HepG2 (cell line): ENCODE measurements at regions not wholly inside any gene's neighbourhood (a gene's known extent, or its start where the extent isn't known, plus 50 kb on each side); places are given as distances from the start of the nearest gene placed in this dataset.

Experiments
- ATAC-seq: fragments of 200-7000 bp; cut with Tn5 transposase; 3 replicates; pipeline ENCODE4 v1.9.1; 2020; ENCODE audit warnings: mild to moderate bottlenecking, moderate library complexity
- BruUV-seq: library from RNA; stranded (reverse); fragments of 400-500 nt; replicated peaks from 2 replicates; lab custom pipeline; 2021; lab: Mats Ljungman, UMichigan
- CTCF ChIA-PET: fragments of 300-600 bp; formaldehyde crosslinking; extraction: SDS; loops from one replicate; lab custom pipeline; 2021; ENCODE audit warnings: low total read pairs, inconsistent platforms, low intra/inter-chr PET ratio; lab: Yijun Ruan, JAX
- POLR2A ChIA-PET: fragments of 350-600 bp; sonication (Branson Sonifier 250); formaldehyde crosslinking; loops from one replicate; lab custom pipeline; 2020; ENCODE audit warnings: antibody characterized with exemption, inconsistent platforms; lab: Yijun Ruan, JAX
- DNase-seq: peaks from one replicate; pipeline ENCODE4 v3.0.0-alpha.2; 2015; ENCODE audit warnings: low spot score
- FAIRE-seq: peaks from 3 replicates; lab custom pipeline; 2011; peaks lifted over from hg19 to GRCh38; lab: Jason Lieb, UNC
- H2AFZ ChIP-seq: one replicate; pipeline ENCODE4 v1.6.1; 2011; ENCODE audit warnings: low read length, inconsistent platforms
- H3K27ac ChIP-seq: fragments of 300-600 bp; 3 replicates; pipeline ENCODE4 v1.8.0; 2011; ENCODE audit warnings: mixed run types, mild to moderate bottlenecking, mixed read lengths, low read length, inconsistent platforms; ENCODE audit not compliant: insufficient read depth; ENCODE audit errors: extremely low read length
- H3K27me3 ChIP-seq, 2 experiments: fragments of 200-600 bp in 1 of 2; 2 replicates in 1 of 2; 3 replicates in 1 of 2; pipeline versions ENCODE4 v1.6.0 to v1.8.0; 2011; ENCODE audit warnings: low read length in 2 of 2, mild to moderate bottlenecking in 2 of 2, moderate library complexity in 2 of 2, inconsistent platforms in 1 of 2; ENCODE audit not compliant: insufficient read depth in 2 of 2, control insufficient read depth in 1 of 2
- H3K36me3 ChIP-seq, 2 experiments: fragments of 200-600 bp in 1 of 2; replicated peaks in 1 of 2; 2 replicates in 1 of 2; 3 replicates in 1 of 2; pipeline versions ENCODE4 v1.5.1 to v1.8.0; 2011; ENCODE audit warnings: low read length in 2 of 2, inconsistent platforms in 1 of 2; ENCODE audit not compliant: insufficient read depth in 2 of 2, control insufficient read depth in 1 of 2
- H3K4me1 ChIP-seq: 2 replicates; pipeline ENCODE4 v1.5.1; 2012; ENCODE audit warnings: low read length, inconsistent platforms; ENCODE audit not compliant: insufficient read depth
- H3K4me2 ChIP-seq: 2 replicates; pipeline ENCODE4 v1.6.0; 2011; ENCODE audit warnings: low read depth, low read length, inconsistent platforms
- H3K4me3 ChIP-seq, 3 experiments: fragments of 200-600 bp in 1 of 3; sonication (generic), shearing (Covaris generic) in 1 of 3; replicated peaks in 1 of 3; 2 replicates each; pipeline ENCODE4 v1.5.1; 2011 to 2016; ENCODE audit warnings: low read length in 3 of 3, inconsistent platforms in 2 of 3, low read depth in 2 of 3, mild to moderate bottlenecking in 2 of 3, control low read depth in 1 of 3, mixed read lengths in 1 of 3; ENCODE audit not compliant: insufficient read depth in 1 of 3
- H3K79me2 ChIP-seq: one replicate; pipeline ENCODE4 v1.6.1; 2011; ENCODE audit warnings: low read length, inconsistent platforms; ENCODE audit not compliant: insufficient read depth
- H3K9ac ChIP-seq: 2 replicates; pipeline ENCODE4 v1.6.0; 2011; ENCODE audit warnings: mild to moderate bottlenecking, low read depth, low read length, inconsistent platforms; ENCODE audit not compliant: insufficient read depth
- H3K9me3 ChIP-seq: 2 replicates; pipeline ENCODE4 v1.5.1; 2012; ENCODE audit warnings: mild to moderate bottlenecking, low read length
- H4K20me1 ChIP-seq: 2 replicates; pipeline ENCODE4 v1.6.0; 2011; ENCODE audit warnings: inconsistent platforms, mild to moderate bottlenecking, low read length, moderate library complexity; ENCODE audit not compliant: insufficient read depth
- MAFG ChIP-seq: sonication (generic); formaldehyde crosslinking; IDR thresholded peaks from 2 replicates; pipeline ENCODE4 v1.5.1; 2020; ENCODE audit warnings: mild to moderate bottlenecking, missing genetic modification reagents
- NR2F6 ChIP-seq, 2 experiments: IDR thresholded peaks; 2 replicates each; pipeline ENCODE4 v1.6.1; 2016; ENCODE audit warnings: antibody characterized with exemption in 1 of 2, mild to moderate bottlenecking in 1 of 2
- NRL ChIP-seq: sonication (generic); formaldehyde crosslinking; IDR thresholded peaks from 2 replicates; pipeline ENCODE4 v1.5.0; 2020; ENCODE audit warnings: missing genetic modification reagents, mild to moderate bottlenecking, moderate library complexity, borderline replicate concordance
- PAF1 ChIP-seq: IDR thresholded peaks from 2 replicates; pipeline ENCODE4 v1.6.1; 2016; ENCODE audit warnings: missing genetic modification reagents, missing compliant biosample characterization
- PHB2 ChIP-seq: fragments of 450-650 bp; IDR thresholded peaks from 2 replicates; pipeline ENCODE4 v1.6.1; 2018; ENCODE audit not compliant: partially characterized antibody
- POLR2G ChIP-seq: fragments of 200-400 bp; formaldehyde crosslinking; IDR thresholded peaks from 2 replicates; pipeline ENCODE4 v1.6.1; 2018; ENCODE audit warnings: mild to moderate bottlenecking, low read depth, low read length, moderate library complexity
- SP4 ChIP-seq: sonication (generic); formaldehyde crosslinking; IDR thresholded peaks from 2 replicates; pipeline ENCODE4 v1.8.1; 2023; ENCODE audit warnings: mild to moderate bottlenecking, missing genetic modification reagents
- ZGPAT ChIP-seq: IDR thresholded peaks from 2 replicates; pipeline ENCODE4 v1.6.1; 2016; ENCODE audit warnings: mild to moderate bottlenecking
- ZNF17 ChIP-seq: sonication (generic); formaldehyde crosslinking; IDR thresholded peaks from 2 replicates; pipeline ENCODE4 v1.5.0; 2020; ENCODE audit warnings: mild to moderate bottlenecking, missing genetic modification reagents
- ZNF24 ChIP-seq: fragments of 450-650 bp; IDR thresholded peaks from 2 replicates; pipeline ENCODE4 v1.6.1; 2017; ENCODE audit warnings: antibody characterized with exemption, mild to moderate bottlenecking
- ZNF333 ChIP-seq: sonication (generic); formaldehyde crosslinking; IDR thresholded peaks from 2 replicates; pipeline ENCODE4 v1.4.0; 2020; ENCODE audit warnings: mild to moderate bottlenecking, missing genetic modification reagents, borderline replicate concordance
- ZNF362 ChIP-seq: sonication (generic); formaldehyde crosslinking; IDR thresholded peaks from 2 replicates; pipeline ENCODE4 v1.4.0; 2020; ENCODE audit warnings: missing genetic modification reagents, mild to moderate bottlenecking, borderline replicate concordance
- ZNF446 ChIP-seq: sonication (generic); formaldehyde crosslinking; IDR thresholded peaks from 2 replicates; pipeline ENCODE4 v1.5.0; 2020; ENCODE audit warnings: mild to moderate bottlenecking, missing genetic modification reagents
- ZNF792 ChIP-seq: IDR thresholded peaks from 2 replicates; pipeline ENCODE4 v1.6.1; 2016
- ZSCAN21 ChIP-seq: sonication (generic); formaldehyde crosslinking; IDR thresholded peaks from 2 replicates; pipeline ENCODE4 v1.8.0; 2022; ENCODE audit warnings: mild to moderate bottlenecking, missing genetic modification reagents, moderate library complexity, borderline replicate concordance
- WGBS: methylation state at CpG from one replicate; pipeline ENCODE4 v1.1.6; 2017; ENCODE audit warnings: low lambda C conversion rate; 5-methylcytosine and 5-hydroxymethylcytosine counted together
- in situ Hi-C: cut with HindIII; loops from 2 replicates; pipeline ENCODE4 v1.10.0; 2017; ENCODE audit warnings: low pct_unique_long_range_greater_than_20kb; ENCODE audit not compliant: extremely low pct_ligation_motif_present
- intact Hi-C: fragments of 100-400 bp; cut with micrococcal nuclease; formaldehyde crosslinking; loops from one replicate; pipeline ENCODE4 v1.10.0; 2022; ENCODE audit not compliant: unreplicated experiment
- TF ChIP-seq, protein P1 (sequence below): sonication (generic); formaldehyde crosslinking; IDR thresholded peaks from 2 replicates; pipeline ENCODE4 v1.5.0; 2020; ENCODE audit warnings: mild to moderate bottlenecking, low read depth, missing genetic modification reagents, borderline replicate concordance
- TF ChIP-seq, protein P2 (sequence below): sonication (generic); formaldehyde crosslinking; IDR thresholded peaks from 2 replicates; pipeline ENCODE4 v1.4.0; 2020; ENCODE audit warnings: missing genetic modification reagents

DNA sequence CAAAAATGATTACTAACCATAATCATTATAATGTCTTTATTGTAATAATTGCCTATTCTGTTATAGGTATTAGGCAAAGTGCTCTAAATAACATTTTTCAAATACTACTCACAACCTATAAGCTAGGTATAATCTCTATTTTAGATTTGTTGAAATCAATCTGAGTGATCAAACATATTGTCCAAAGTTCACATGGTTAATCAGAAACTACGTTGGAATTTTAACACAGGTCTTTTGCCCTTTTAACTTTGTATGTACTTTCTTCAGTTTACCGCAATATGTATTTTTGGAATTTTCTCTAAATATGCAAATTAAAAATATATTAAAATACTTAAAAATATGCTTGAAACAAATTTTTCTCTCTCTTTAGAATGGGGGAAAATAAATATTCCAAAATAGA is 1563.2 kb downstream of the KCNT2 start:
- DNase-seq (no peak), FAIRE-seq (no peak), ATAC-seq (no peak)
- ChIA-PET CTCF (no interaction called here), POLR2A (no interaction called here)
- Histone ChIP-seq H3K9ac (no peak overlapping the region), H3K4me1 (no peaks in the 10 kb centered on the region), H3K9me3 (no peaks in the 10 kb centered on the region), H3K36me3 (no peaks in the 10 kb centered on the region), H4K20me1 (no peaks in the 10 kb centered on the region), H3K27ac (no peak overlapping the region), H3K4me3 (no peak overlapping the region), H3K79me2 (no peaks in the 10 kb centered on the region), H3K27me3 (no peaks in the 10 kb centered on the region), H2AFZ (no peak overlapping the region), H3K4me2 (no peak overlapping the region)
- no TSS peak for BruUV-seq
- in situ Hi-C loops (no loop called here), intact Hi-C loops (no loop called here)
- TF ChIP-seq NRL (CRISPR knock-in tag) (no peak), SP4 (CRISPR knock-in tag) (no peak), PHB2 (no peak), ZNF792 (CRISPR knock-in tag) (no peak), ZNF24 (no peak), NR2F6 (IDR thresholded peaks at IDR 0.05) (no peak), NR2F6 (CRISPR knock-in tag; IDR thresholded peaks at IDR 0.05) (no peak), ZGPAT (CRISPR knock-in tag) (no peak), POLR2G (no peak), ZNF333 (no peak), PAF1 (CRISPR knock-in tag) (no peak), ZNF17 (CRISPR knock-in tag) (no peak), ZNF362 (CRISPR knock-in tag) (no peak), ZNF446 (no peak), MAFG (CRISPR knock-in tag) (no peak), ZSCAN21 (no peak)
- TF ChIP-seq, protein P1, sequence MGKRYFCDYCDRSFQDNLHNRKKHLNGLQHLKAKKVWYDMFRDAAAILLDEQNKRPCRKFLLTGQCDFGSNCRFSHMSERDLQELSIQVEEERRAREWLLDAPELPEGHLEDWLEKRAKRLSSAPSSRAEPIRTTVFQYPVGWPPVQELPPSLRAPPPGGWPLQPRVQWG (CRISPR knock-in tag), result no peak
- TF ChIP-seq, protein P2, sequence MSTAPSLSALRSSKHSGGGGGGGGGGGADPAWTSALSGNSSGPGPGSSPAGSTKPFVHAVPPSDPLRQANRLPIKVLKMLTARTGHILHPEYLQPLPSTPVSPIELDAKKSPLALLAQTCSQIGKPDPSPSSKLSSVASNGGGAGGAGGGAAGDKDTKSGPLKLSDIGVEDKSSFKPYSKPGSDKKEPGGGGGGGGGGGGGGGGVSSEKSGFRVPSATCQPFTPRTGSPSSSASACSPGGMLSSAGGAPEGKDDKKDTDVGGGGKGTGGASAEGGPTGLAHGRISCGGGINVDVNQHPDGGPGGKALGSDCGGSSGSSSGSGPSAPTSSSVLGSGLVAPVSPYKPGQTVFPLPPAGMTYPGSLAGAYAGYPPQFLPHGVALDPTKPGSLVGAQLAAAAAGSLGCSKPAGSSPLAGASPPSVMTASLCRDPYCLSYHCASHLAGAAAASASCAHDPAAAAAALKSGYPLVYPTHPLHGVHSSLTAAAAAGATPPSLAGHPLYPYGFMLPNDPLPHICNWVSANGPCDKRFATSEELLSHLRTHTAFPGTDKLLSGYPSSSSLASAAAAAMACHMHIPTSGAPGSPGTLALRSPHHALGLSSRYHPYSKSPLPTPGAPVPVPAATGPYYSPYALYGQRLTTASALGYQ (CRISPR knock-in tag), result no peak
- 42% methylated on average over 2 of the region's 2 CpGs for WGBS
